ENCODE measurements at regions not wholly inside any gene's neighbourhood (a gene's known extent, or its start where the extent isn't known, plus 50 kb on each side); places are given as distances from the start of the nearest gene placed in this dataset.
"Not testable (repeated sequence)": the region's sequence is repeated elsewhere in the genome, so short reads cannot be mapped to it uniquely, and the experiment has no call there.

DNA sequence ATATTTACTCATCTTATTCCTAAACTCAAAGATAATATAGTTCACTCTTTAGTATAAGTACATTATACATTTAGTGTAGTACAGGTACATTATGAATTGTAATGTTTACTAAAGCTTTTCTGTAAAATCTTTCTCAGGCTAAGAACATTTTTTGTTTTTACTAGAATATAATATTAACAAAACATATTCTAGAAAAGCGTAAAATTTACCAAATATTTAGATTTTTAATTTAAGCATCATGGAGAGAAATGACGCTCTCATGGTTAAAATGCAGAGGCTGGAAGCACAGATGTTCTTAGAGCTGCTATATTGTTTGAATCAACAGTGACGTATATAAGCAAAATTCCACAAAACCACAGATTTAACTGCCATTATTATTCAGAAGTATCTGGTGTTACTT is 54.7 kb upstream of the NBPF15 start:
- not testable (repeated sequence) for H3K27ac Mint-ChIP-seq; H3K4me1 Mint-ChIP-seq (ENCODE audit: low read depth); DNase-seq (ENCODE audit: low spot score, unreplicated experiment); H3K9me3 Mint-ChIP-seq (ENCODE audit: low read depth); H3K27me3 Mint-ChIP-seq; H3K4me3 Mint-ChIP-seq (ENCODE audit: low read depth); H3K36me3 Mint-ChIP-seq (ENCODE audit: insufficient read depth)

DNA sequence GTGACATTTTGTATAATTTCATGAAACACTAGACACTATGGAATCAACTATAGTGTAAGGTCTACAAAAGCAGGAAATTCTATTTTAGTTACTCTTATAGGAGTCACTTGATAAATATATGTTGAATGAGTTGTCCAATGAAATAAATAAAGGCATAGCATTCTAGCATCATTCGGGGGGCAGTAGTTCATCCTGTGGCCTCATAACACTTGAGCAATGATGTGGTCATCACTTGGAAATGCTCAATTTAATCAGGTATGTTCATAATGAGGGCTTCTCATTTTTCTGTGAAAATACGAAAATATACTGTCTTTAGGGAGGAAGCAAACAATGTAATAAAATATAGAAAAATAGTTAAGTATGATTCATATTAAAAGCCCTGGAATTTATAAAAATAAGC is 55.4 kb upstream of the NBPF15 start:
- H3K4me1 Mint-ChIP-seq (ENCODE audit: low read depth); H3K9me3 Mint-ChIP-seq (ENCODE audit: low read depth); H3K4me3 Mint-ChIP-seq (ENCODE audit: low read depth); DNase-seq (ENCODE audit: low spot score, unreplicated experiment); H3K27ac Mint-ChIP-seq; H3K27me3 Mint-ChIP-seq; H3K36me3 Mint-ChIP-seq (ENCODE audit: insufficient read depth): not testable (repeated sequence)

DNA sequence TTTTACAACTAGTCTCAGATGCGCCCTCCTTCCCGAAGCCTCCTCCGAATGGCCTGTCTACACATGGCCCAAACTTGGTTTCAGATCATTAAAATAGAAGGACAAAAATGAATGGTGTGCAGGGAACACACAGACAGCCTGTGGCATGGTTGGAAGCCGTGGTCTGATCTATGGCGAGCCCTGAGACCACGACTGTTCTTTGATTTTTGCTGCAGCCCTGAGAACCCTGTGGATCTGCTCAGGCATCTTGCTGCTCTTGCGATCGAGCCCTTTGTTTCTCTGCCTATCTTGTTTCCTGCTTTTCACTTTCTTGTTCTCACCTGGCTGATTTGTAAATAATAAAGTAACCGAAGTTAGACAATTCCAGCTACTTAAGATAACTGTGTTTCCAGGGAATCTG is 57.0 kb upstream of the NBPF15 start:
- not testable (repeated sequence) for H3K27me3 Mint-ChIP-seq; H3K36me3 Mint-ChIP-seq (ENCODE audit: insufficient read depth); H3K27ac Mint-ChIP-seq; H3K9me3 Mint-ChIP-seq (ENCODE audit: low read depth); DNase-seq (ENCODE audit: low spot score, unreplicated experiment); H3K4me1 Mint-ChIP-seq (ENCODE audit: low read depth); H3K4me3 Mint-ChIP-seq (ENCODE audit: low read depth)

DNA sequence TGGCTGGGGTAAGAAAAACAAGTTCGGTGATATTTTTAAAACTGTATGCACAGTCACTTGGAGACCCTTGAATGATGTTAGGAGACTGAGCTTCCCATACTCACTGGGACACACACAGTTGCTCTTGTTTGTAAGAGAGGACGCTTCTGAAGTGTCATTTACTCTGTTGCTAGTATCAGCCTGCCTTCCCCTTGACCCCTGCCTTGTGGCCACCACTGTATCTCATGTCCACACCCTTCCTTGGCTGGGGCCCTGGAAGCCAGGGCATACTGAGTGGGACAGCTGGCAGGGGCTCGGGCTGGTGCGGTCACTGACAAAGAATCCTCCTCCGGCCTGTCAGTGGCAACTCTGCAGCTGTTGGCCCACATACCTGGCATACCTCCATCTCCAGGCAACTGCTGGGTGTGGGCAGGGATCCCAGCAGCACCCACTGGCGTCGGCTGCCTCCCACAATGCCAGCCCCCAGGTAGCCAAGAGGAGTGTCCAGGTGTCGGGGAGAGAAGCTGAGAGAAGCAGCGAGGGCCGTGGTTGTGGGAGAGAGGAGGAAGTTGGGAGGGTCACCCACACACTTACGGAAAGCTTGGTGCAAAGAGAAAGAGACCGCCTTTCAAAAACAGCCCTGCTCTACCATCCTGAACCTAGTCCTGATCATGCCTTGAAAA is 58.2 kb upstream of the NBPF15 start:
- Mint-ChIP-seq H3K27ac (peak overlapping the region; percentile 76), H3K4me1 (ENCODE audit: low read depth) (peaks cover 13% of the 10 kb centered on the region)
- not testable (repeated sequence) for DNase-seq (ENCODE audit: low spot score, unreplicated experiment); H3K36me3 Mint-ChIP-seq (ENCODE audit: insufficient read depth); H3K4me3 Mint-ChIP-seq (ENCODE audit: low read depth); H3K9me3 Mint-ChIP-seq (ENCODE audit: low read depth); H3K27me3 Mint-ChIP-seq

DNA sequence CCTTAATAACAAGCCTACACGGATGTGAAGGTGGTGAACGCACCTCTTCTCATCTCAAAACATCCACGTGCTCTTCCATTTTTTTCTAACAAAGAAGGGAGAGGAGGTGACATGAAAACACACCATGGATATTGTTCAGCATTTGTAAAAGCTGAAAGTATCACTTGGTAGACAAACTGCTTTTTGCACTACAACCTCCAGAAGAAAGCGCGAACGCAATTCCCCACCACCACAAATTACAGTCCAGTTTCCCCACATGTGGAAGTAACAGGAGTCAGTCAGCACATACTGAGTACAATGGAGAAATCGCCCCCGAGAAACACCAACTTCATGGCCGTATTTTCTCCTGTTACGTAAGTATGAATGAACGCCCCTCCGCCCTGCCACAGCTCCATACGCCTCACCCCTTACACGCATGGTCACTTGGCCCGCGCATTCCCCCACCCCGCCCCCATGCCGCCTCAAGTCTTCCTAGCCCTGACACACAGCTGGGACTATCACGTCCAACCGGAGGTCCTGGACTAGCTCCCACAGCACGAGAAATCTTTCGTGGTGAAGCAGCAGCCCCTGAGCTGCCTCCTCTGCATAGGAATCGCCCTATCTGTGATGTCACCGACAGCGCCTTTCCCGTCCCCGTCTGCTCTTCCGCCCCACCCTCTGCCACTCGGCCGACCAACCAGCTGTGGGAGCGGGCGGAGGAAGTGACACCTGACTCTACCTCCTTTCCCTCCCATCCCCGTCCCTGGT is 62.4 kb upstream of the NBPF15 start:
- not testable (repeated sequence) for H3K36me3 Mint-ChIP-seq (ENCODE audit: insufficient read depth); H3K27me3 Mint-ChIP-seq; H3K9me3 Mint-ChIP-seq (ENCODE audit: low read depth); H3K4me1 Mint-ChIP-seq (ENCODE audit: low read depth)
- peak overlapping the region; percentile 100 for H3K27ac Mint-ChIP-seq
- peak overlapping the region; percentile 82 for H3K4me3 Mint-ChIP-seq (ENCODE audit: low read depth)
- peak; percentile 54 for DNase-seq (ENCODE audit: low spot score, unreplicated experiment)

DNA sequence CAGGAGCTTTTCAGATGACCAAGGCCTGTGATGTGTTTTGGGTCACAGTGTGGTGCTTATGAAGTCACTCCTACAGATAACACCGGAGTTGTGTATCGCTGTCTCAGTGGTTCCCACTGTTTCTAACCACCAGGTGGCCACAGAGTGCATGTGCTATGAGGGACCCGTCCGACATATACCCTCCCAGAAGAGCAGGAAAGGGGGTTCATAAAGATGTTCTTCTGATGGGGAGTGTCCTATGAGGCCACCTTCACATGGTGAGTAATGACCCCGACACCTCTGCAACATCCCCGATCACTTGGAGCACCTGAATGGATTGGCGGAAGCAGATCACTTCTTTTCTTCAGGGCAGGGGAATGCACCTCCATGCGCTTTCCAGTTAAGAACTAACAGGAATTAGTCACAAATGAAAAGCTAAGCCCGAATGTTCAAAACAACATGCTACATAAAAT is 60.5 kb upstream of the PPIAL4F start:
- H3K4me1 Mint-ChIP-seq (ENCODE audit: low read depth); H3K4me3 Mint-ChIP-seq (ENCODE audit: low read depth): not testable (repeated sequence)

DNA sequence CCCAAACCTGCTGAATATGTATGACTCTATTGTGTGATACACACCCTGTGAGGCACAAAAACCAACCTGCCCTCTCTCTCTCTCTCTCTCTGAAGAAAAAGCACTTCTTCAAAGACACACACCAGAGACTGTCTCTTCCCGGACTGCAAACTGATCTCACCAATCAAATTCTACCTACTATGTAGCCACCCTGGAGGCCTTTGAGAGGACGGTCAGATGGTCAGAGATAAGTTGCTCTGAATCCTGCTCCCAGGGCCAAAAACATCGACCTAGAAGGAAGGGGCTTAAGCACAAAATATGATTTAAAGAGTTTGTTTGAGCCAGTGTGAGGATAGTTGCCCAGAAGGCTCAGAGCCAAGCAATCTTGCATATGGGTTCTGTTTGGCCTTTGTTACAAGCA is 59.2 kb upstream of the PPIAL4F start:
- H3K27me3 Mint-ChIP-seq; DNase-seq (ENCODE audit: low spot score, unreplicated experiment); H3K27ac Mint-ChIP-seq; H3K9me3 Mint-ChIP-seq (ENCODE audit: low read depth); H3K4me1 Mint-ChIP-seq (ENCODE audit: low read depth); H3K36me3 Mint-ChIP-seq (ENCODE audit: insufficient read depth); H3K4me3 Mint-ChIP-seq (ENCODE audit: low read depth): not testable (repeated sequence)

More for the DNA sequence above, 60.5 kb upstream of the PPIAL4F start:
- not testable (repeated sequence) for H3K27ac Mint-ChIP-seq; H3K36me3 Mint-ChIP-seq (ENCODE audit: insufficient read depth); H3K9me3 Mint-ChIP-seq (ENCODE audit: low read depth); H3K27me3 Mint-ChIP-seq; DNase-seq (ENCODE audit: low spot score, unreplicated experiment)
- TF ChIP-seq, protein P1, sequence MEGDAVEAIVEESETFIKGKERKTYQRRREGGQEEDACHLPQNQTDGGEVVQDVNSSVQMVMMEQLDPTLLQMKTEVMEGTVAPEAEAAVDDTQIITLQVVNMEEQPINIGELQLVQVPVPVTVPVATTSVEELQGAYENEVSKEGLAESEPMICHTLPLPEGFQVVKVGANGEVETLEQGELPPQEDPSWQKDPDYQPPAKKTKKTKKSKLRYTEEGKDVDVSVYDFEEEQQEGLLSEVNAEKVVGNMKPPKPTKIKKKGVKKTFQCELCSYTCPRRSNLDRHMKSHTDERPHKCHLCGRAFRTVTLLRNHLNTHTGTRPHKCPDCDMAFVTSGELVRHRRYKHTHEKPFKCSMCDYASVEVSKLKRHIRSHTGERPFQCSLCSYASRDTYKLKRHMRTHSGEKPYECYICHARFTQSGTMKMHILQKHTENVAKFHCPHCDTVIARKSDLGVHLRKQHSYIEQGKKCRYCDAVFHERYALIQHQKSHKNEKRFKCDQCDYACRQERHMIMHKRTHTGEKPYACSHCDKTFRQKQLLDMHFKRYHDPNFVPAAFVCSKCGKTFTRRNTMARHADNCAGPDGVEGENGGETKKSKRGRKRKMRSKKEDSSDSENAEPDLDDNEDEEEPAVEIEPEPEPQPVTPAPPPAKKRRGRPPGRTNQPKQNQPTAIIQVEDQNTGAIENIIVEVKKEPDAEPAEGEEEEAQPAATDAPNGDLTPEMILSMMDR (IDR thresholded peaks at IDR 0.05; ENCODE audit: unreplicated experiment) = peak; percentile 58

DNA sequence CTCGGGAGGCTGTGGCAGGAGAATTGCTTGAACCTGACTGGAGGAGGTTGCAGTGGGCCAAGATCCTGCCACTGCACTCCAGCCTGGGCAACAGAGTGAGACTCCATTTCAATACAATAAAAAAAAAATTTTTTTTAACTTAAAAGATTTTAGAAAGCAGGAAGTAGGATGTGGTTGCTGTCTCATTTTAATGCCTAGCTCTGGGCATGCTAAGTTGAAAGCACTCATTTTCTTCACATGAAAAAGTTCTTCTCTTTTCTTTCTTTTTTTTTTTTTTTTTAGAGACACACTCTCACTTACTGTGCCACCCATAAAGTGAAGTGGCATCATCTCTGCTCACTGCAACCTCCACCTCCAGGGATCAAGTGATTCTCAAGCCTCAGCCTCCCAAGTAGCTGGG is 58.4 kb upstream of the PPIAL4F start:
- not testable (repeated sequence) for H3K27ac Mint-ChIP-seq; DNase-seq (ENCODE audit: low spot score, unreplicated experiment); H3K27me3 Mint-ChIP-seq; H3K4me3 Mint-ChIP-seq (ENCODE audit: low read depth); H3K9me3 Mint-ChIP-seq (ENCODE audit: low read depth); H3K36me3 Mint-ChIP-seq (ENCODE audit: insufficient read depth); H3K4me1 Mint-ChIP-seq (ENCODE audit: low read depth)

DNA sequence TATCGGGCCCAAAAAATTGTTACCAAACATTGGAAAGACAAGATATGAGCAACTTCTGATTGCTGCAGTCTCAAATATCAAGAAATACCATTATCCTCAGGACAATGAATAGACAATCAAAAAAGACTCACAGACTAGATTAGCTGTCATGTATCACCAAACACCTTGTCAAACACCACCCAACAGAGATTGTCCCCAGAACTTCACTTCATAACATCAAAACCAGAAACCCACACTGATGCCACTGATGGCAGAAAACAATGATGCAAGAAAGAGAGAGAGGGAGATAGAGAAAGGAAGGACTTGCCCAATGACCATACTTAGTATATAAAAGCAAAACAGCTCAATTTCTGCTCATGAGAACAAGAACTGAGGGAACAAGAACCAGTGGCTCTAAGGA is 56.0 kb upstream of the PPIAL4F start:
- not testable (repeated sequence) for H3K36me3 Mint-ChIP-seq (ENCODE audit: insufficient read depth); H3K9me3 Mint-ChIP-seq (ENCODE audit: low read depth); H3K27me3 Mint-ChIP-seq; H3K4me3 Mint-ChIP-seq (ENCODE audit: low read depth); H3K27ac Mint-ChIP-seq; H3K4me1 Mint-ChIP-seq (ENCODE audit: low read depth); DNase-seq (ENCODE audit: low spot score, unreplicated experiment)

DNA sequence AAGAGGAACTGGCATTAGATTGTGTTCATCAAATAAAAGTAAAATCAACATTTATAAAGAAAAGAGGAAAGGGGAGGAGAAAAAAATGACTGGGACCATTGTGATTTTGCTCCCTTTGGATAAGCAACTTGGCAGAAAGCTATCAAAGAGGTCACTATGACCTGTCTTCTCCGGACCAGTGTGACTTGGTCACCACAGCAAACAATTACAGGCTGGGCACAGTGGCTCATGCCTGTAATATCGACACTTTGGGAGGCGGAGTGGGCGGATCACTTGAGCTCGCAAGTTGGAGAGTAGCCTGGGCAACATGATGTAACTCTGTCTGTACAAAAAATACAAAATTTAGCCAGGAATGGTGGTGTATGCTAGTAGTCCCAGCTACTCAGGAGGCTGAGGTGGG is 55.5 kb upstream of the PPIAL4F start:
- H3K27ac Mint-ChIP-seq; H3K4me1 Mint-ChIP-seq (ENCODE audit: low read depth); H3K4me3 Mint-ChIP-seq (ENCODE audit: low read depth); H3K36me3 Mint-ChIP-seq (ENCODE audit: insufficient read depth); H3K9me3 Mint-ChIP-seq (ENCODE audit: low read depth); H3K27me3 Mint-ChIP-seq; DNase-seq (ENCODE audit: low spot score, unreplicated experiment): not testable (repeated sequence)

DNA sequence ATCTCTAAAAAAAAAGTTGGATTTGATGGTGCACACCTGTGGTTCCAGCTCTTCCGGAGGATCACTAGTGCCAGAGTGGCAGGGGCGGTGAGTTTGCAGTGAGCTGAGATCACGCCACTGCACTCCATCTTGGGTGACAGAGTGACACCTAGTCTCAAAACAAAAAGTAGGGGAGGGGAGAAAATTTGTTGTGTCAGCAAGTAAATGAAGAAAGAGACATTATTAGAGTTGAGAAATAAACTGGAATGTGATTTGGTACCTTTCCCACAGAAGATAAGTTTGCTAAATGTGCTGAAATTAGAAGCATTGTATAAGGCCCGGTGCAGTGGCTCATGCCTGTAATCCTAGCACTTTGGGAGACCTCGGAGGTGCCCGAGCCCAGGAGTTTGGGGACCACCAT is 54.0 kb upstream of the PPIAL4F start:
- H3K27ac Mint-ChIP-seq = peak overlapping the region; percentile 67
- not testable (repeated sequence) for H3K27me3 Mint-ChIP-seq; H3K36me3 Mint-ChIP-seq (ENCODE audit: insufficient read depth); H3K9me3 Mint-ChIP-seq (ENCODE audit: low read depth); H3K4me3 Mint-ChIP-seq (ENCODE audit: low read depth); DNase-seq (ENCODE audit: low spot score, unreplicated experiment); H3K4me1 Mint-ChIP-seq (ENCODE audit: low read depth)

DNA sequence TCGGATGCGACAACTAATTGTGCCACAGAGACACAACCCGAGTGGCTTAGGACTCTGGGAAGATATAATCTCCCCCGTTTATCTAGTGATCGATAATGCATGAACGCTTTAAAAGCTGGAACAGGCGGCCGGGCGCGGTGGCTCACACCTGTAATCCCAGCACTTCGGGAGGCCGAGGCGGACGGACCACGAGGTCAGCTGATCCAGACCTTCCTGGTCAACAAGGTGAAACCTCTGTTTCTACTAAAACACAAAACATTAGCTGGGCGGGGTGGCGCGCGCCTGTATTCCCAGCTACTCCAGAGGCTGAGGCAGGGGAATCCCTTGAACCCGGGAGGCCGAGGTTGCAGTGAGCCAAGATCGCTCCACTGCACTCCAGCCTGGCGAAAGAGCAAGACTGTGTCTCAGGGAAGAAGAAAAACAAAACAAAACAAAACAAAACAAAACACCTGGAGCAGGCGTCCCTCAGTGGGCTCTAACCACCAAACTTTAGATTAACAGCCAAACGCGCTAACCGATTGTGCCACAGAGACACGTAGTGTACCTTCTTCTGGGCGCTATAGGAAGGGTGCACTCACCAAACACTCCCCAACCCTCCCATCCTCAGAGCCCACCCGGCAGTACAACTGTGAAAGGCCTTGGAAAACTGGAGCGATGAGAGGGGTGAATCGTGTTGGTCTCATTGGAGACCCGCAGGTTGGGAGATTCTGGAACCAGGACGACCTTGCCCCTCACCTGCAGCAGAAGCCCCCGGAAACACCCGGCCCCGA is 53.3 kb upstream of the PPIAL4F start:
- H3K4me3 Mint-ChIP-seq (ENCODE audit: low read depth); H3K9me3 Mint-ChIP-seq (ENCODE audit: low read depth); H3K27me3 Mint-ChIP-seq; H3K27ac Mint-ChIP-seq; DNase-seq (ENCODE audit: low spot score, unreplicated experiment); H3K4me1 Mint-ChIP-seq (ENCODE audit: low read depth); H3K36me3 Mint-ChIP-seq (ENCODE audit: insufficient read depth): not testable (repeated sequence)
